ENCODE measurements at regions not wholly inside any gene's neighbourhood (a gene's known extent, or its start where the extent isn't known, plus 50 kb on each side); places are given as distances from the start of the nearest gene placed in this dataset.

GRCh38 chr7:19403691-19404090 is 258.5 kb upstream of the FERD3L start:
- no peak for TF ChIP-seq ELK1 (IDR thresholded peaks at IDR 0.05; ENCODE audit: borderline replicate concordance, low read depth, low read length)
- no peak for TF ChIP-seq CTCF (conservative IDR thresholded peaks at IDR 0.05; ENCODE audit: low read depth, low read length)
- TF ChIP-seq POLR2A (IDR thresholded peaks at IDR 0.05; ENCODE audit: low read depth, low read length) = no peak
- no peak for TF ChIP-seq USF2 (IDR thresholded peaks at IDR 0.05; ENCODE audit: low read depth, low read length)
- no peak for TF ChIP-seq FOS (IDR thresholded peaks at IDR 0.05; ENCODE audit: low read depth, low read length)
- no peak for TF ChIP-seq MAFK (IDR thresholded peaks at IDR 0.05; ENCODE audit: low read depth, low read length)
- no peak for TF ChIP-seq RAD21 (IDR thresholded peaks at IDR 0.05; ENCODE audit: low read length)
- no peak for TF ChIP-seq RFX5 (IDR thresholded peaks at IDR 0.05; ENCODE audit: low read depth, low read length)
- no peak for TF ChIP-seq MXI1 (IDR thresholded peaks at IDR 0.05; ENCODE audit: borderline replicate concordance, low read depth, low read length)
- TF ChIP-seq CEBPB (IDR thresholded peaks at IDR 0.05; ENCODE audit: low read depth, low read length) = no peak
- no peak for TF ChIP-seq RCOR1 (IDR thresholded peaks at IDR 0.05; ENCODE audit: insufficient replicate concordance, low read length)
- TF ChIP-seq CHD1 (IDR thresholded peaks at IDR 0.05; ENCODE audit: low read depth, low read length) = no peak
- no peak for TF ChIP-seq SMC3 (IDR thresholded peaks at IDR 0.05; ENCODE audit: low read depth, low read length)
